Hepatocyte (in vitro differentiated cells): ENCODE measurements at regions not wholly inside any gene's neighbourhood (a gene's known extent, or its start where the extent isn't known, plus 50 kb on each side); places are given as distances from the start of the nearest gene placed in this dataset.
A peak's percentile ranks its signal among the peaks of the same experiment; 100 is the strongest.

ENCODE experiments used
- DNase-seq: peaks from one replicate; pipeline ENCODE4 v3.0.0-alpha.2; 2016; ENCODE audit warnings: low spot score
- H2AFZ ChIP-seq: fragments of 200-600 bp; sonication (generic); 2 replicates; pipeline ENCODE4 v1.6.0; 2016; ENCODE audit warnings: antibody characterized with exemption, mild to moderate bottlenecking
- H3K27ac ChIP-seq: fragments of 200-600 bp; sonication (generic); 2 replicates; pipeline ENCODE4 v1.5.1; 2016; ENCODE audit warnings: mild to moderate bottlenecking
- H3K27me3 ChIP-seq: fragments of 200-600 bp; sonication (generic); 2 replicates; pipeline ENCODE4 v1.6.1; 2016
- H3K36me3 ChIP-seq: fragments of 200-600 bp; sonication (generic); replicated peaks from 2 replicates; pipeline ENCODE4 v1.5.1; 2016; ENCODE audit warnings: low read depth; ENCODE audit not compliant: insufficient read depth
- H3K4me1 ChIP-seq: fragments of 200-600 bp; sonication (generic); 2 replicates; pipeline ENCODE4 v1.5.1; 2016; ENCODE audit warnings: mild to moderate bottlenecking, moderate library complexity; ENCODE audit not compliant: insufficient read depth
- H3K4me2 ChIP-seq: fragments of 200-600 bp; sonication (generic); 2 replicates; pipeline ENCODE4 v1.6.0; 2016
- H3K4me3 ChIP-seq: fragments of 200-600 bp; sonication (generic); 2 replicates; pipeline ENCODE4 v1.5.1; 2016; ENCODE audit warnings: mild to moderate bottlenecking
- H3K79me2 ChIP-seq: fragments of 200-600 bp; sonication (generic); 2 replicates; pipeline ENCODE4 v1.6.0; 2017; ENCODE audit warnings: mild to moderate bottlenecking
- H3K9me2 ChIP-seq: fragments of 200-600 bp; sonication (generic); replicated peaks from 2 replicates; pipeline ENCODE4 v1.6.0; 2017; ENCODE audit warnings: mild to moderate bottlenecking; ENCODE audit not compliant: insufficient read depth
- H3K9me3 ChIP-seq: fragments of 200-600 bp; sonication (generic); 2 replicates; pipeline ENCODE4 v1.5.1; 2016; ENCODE audit warnings: low read depth, mild to moderate bottlenecking
- H4K20me1 ChIP-seq: fragments of 200-600 bp; sonication (generic); 2 replicates; pipeline ENCODE4 v1.6.0; 2016; ENCODE audit warnings: mild to moderate bottlenecking; ENCODE audit not compliant: insufficient read depth, poor library complexity, severe bottlenecking
- CTCF ChIP-seq: fragments of 200-600 bp; sonication (generic); IDR thresholded peaks from 2 replicates; pipeline ENCODE4 v1.5.1; 2016; ENCODE audit warnings: antibody characterized with exemption, mild to moderate bottlenecking; ENCODE audit not compliant: poor library complexity
- EZH2 ChIP-seq: fragments of 200-600 bp; sonication (generic); IDR thresholded peaks from 2 replicates; pipeline ENCODE4 v1.6.1; 2016; ENCODE audit warnings: antibody characterized with exemption, mild to moderate bottlenecking, borderline replicate concordance
- EZH2phosphoT487 ChIP-seq: fragments of 200-600 bp; sonication (generic); IDR thresholded peaks from one replicate; pipeline ENCODE4 v1.6.1; 2018; ENCODE audit warnings: antibody characterized with exemption, mild to moderate bottlenecking, low read depth, moderate library complexity; ENCODE audit not compliant: unreplicated experiment, severe bottlenecking
- WGBS: methylation state at CpG from one replicate; pipeline ENCODE4 v1.1.6; 2016; ENCODE audit warnings: low lambda C conversion rate; ENCODE audit errors: missing lambda C conversion rate; 5-methylcytosine and 5-hydroxymethylcytosine counted together

GRCh38 chr14:103257211-103257962 is 76.7 kb upstream of the EIF5 start:
- no peak for DNase-seq
- no peak overlapping the region for H2AFZ ChIP-seq
- TF ChIP-seq CTCF (no peak), EZH2 (no peak), EZH2phosphoT487 (no peak)
- H3K27ac ChIP-seq: no peak overlapping the region
- H3K4me1 ChIP-seq: no peaks in the 10 kb centered on the region
- H3K79me2 ChIP-seq: no peaks in the 10 kb centered on the region
- H3K27me3 ChIP-seq: no peaks in the 10 kb centered on the region
- H3K4me2 ChIP-seq: no peak overlapping the region
- no peaks in the 10 kb centered on the region for H3K9me2 ChIP-seq
- 95% methylated on average over 4 of the region's 4 CpGs for WGBS
- H3K4me3 ChIP-seq: no peak overlapping the region
- H4K20me1 ChIP-seq: no peaks in the 10 kb centered on the region
- no peaks in the 10 kb centered on the region for H3K9me3 ChIP-seq
- no peaks in the 10 kb centered on the region for H3K36me3 ChIP-seq

- Histone ChIP-seq H3K4me2 (no peak overlapping the region), H3K27ac (no peak overlapping the region), H3K9me3 (no peaks in the 10 kb centered on the region), H3K9me2 (no peaks in the 10 kb centered on the region), H3K4me3 (no peak overlapping the region), H3K36me3 (no peaks in the 10 kb centered on the region), H2AFZ (no peak overlapping the region), H3K79me2 (no peaks in the 10 kb centered on the region), H3K4me1 (no peaks in the 10 kb centered on the region), H3K27me3 (no peaks in the 10 kb centered on the region), H4K20me1 (no peaks in the 10 kb centered on the region)
- no peak for TF ChIP-seq EZH2
- WGBS: 90% methylated on average over 12 of the region's 12 CpGs
- DNase-seq: no peak
Observed at GRCh38 chr14:103258211-103258610, 75.8 kb upstream of the EIF5 start.

DNA sequence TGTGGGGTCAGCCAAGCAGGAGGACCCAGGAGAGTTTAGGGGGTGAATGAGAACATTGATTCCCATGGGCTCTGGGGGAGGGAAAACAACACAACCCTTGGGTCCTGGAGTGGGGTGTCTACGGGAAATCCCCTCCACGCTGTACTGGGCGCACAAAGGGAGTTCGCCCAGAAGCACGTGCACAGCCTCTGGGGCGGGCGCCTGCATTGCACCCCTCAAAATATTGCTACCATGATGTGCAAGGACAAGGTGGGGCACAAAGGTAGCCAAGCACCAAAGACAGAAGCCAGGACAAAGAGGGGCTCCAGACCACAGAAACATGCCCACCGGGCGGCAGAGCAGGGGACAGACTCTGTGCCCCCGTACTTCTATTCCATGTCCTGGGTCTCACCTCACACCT is 74.9 kb upstream of the EIF5 start:
- Histone ChIP-seq H3K4me2 (no peak overlapping the region), H3K4me1 (no peaks in the 10 kb centered on the region), H3K9me3 (no peaks in the 10 kb centered on the region), H3K79me2 (no peaks in the 10 kb centered on the region), H3K4me3 (no peak overlapping the region), H3K27ac (no peak overlapping the region), H2AFZ (no peak overlapping the region), H3K27me3 (no peaks in the 10 kb centered on the region), H3K9me2 (no peaks in the 10 kb centered on the region), H4K20me1 (no peaks in the 10 kb centered on the region), H3K36me3 (no peaks in the 10 kb centered on the region)
- TF ChIP-seq EZH2 (no peak), EZH2phosphoT487 (no peak), CTCF (no peak)
- WGBS: over 99% methylated on average over 10 of the region's 10 CpGs
- DNase-seq: no peak

DNA sequence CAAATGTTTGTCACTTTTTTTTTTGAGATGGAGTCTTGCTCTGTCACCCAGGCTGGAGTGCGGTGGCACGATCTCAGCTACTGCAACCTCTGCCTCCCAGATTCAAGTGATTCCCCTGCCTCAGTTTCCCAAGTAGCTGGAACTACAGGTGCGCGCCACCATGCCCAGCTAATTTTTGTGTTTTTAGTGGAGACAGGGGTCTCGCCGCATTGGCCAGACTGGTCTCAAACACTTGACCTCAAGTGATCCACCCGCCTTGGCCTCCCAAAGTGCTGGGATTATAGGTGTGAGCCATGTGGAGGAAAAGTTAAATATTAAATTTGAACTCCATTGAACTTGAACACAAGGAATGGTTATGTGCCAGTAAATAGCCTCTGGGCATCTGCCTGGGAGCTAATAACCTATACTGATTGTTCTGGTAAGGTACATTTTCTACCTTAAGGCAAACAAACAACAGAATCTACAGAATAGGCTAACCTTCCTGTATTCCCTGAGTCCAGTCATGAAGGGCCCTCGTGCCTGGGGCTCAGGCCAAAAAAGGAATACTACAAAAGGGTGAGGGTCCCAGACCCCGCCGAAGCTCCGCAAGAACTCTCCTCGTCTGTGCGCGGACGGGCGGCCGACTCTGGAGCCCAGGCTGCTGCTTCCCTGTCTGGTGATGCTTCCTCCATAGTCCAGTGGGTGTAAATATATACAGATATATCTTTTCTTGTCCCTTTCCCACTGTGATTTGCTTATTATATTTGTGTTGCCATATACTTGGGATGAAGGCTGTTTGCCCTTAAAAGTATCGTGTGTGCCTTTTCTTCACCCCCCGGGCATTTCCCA is 74.0 kb upstream of the EIF5 start:
- H4K20me1 ChIP-seq: no peaks in the 10 kb centered on the region
- WGBS: 93% methylated on average over 18 of the region's 19 CpGs
- H3K36me3 ChIP-seq: no peaks in the 10 kb centered on the region
- TF ChIP-seq EZH2phosphoT487: no peak
- no peak for TF ChIP-seq EZH2
- no peak for TF ChIP-seq CTCF
- DNase-seq: no peak
- H2AFZ ChIP-seq: peak overlapping the region; percentile 39
- H3K4me3 ChIP-seq: no peak overlapping the region
- H3K27me3 ChIP-seq: no peaks in the 10 kb centered on the region
- no peaks in the 10 kb centered on the region for H3K79me2 ChIP-seq
- peak overlapping the region; percentile 65 for H3K27ac ChIP-seq
- H3K4me2 ChIP-seq: peak overlapping the region; percentile 63
- no peaks in the 10 kb centered on the region for H3K9me2 ChIP-seq
- H3K9me3 ChIP-seq: no peaks in the 10 kb centered on the region
- H3K4me1 ChIP-seq: no peaks in the 10 kb centered on the region
